KG1 (cell line): ENCODE measurements at regions not wholly inside any gene's neighbourhood (a gene's known extent, or its start where the extent isn't known, plus 50 kb on each side); places are given as distances from the start of the nearest gene placed in this dataset.

Experiments
- DNase-seq: peaks from one replicate; lab custom pipeline; 2025; lab: John Stamatoyannopoulos, UW

- no peak for DNase-seq
Observed at GRCh38 chr3:111012388-111013248, 59.0 kb upstream of the NECTIN3 start.
